Mesenchymal stem cell (in vitro differentiated cells and primary cell): ENCODE measurements at regions not wholly inside any gene's neighbourhood (a gene's known extent, or its start where the extent isn't known, plus 50 kb on each side); places are given as distances from the start of the nearest gene placed in this dataset.

ENCODE experiments used
- DNase-seq: peaks from one replicate; pipeline ENCODE4 v3.0.0-alpha.2; 2013
- H2AFZ ChIP-seq: one replicate; pipeline ENCODE4 v1.6.1; 2013; ENCODE audit warnings: low read depth, mild to moderate bottlenecking, control low read depth, inconsistent platforms, low read length, moderate library complexity
- H2AK5ac ChIP-seq: 2 replicates; pipeline ENCODE4 v1.6.1; 2013; ENCODE audit warnings: low read length, moderate library complexity, mild to moderate bottlenecking, inconsistent platforms; ENCODE audit not compliant: severe bottlenecking
- H2BK120ac ChIP-seq: one replicate; pipeline ENCODE4 v1.6.1; 2013; ENCODE audit warnings: low read depth, mild to moderate bottlenecking, inconsistent platforms, low read length, moderate library complexity
- H2BK12ac ChIP-seq, 2 experiments: one replicate each; pipeline ENCODE4 v1.6.1; 2013; ENCODE audit warnings: inconsistent platforms in 2 of 2, low read length in 2 of 2, mild to moderate bottlenecking in 2 of 2, moderate library complexity in 2 of 2, control low read depth in 1 of 2
- H2BK15ac ChIP-seq: one replicate; pipeline ENCODE4 v1.6.1; 2013; ENCODE audit warnings: mild to moderate bottlenecking, low read depth, inconsistent platforms; ENCODE audit not compliant: poor library complexity, severe bottlenecking
- H2BK5ac ChIP-seq: 2 replicates; pipeline ENCODE4 v1.6.1; 2013; ENCODE audit warnings: low read depth, mild to moderate bottlenecking, low read length, control low read depth, inconsistent platforms; ENCODE audit not compliant: poor library complexity, severe bottlenecking
- H3K14ac ChIP-seq, 2 experiments: one replicate each; pipeline ENCODE4 v1.6.1; 2013; ENCODE audit warnings: inconsistent platforms in 2 of 2, low read length in 2 of 2, control low read depth in 1 of 2, mild to moderate bottlenecking in 1 of 2, moderate library complexity in 1 of 2
- H3K18ac ChIP-seq, 2 experiments: one replicate each; pipeline ENCODE4 v1.6.1; 2013; ENCODE audit warnings: inconsistent platforms in 2 of 2, low read length in 2 of 2, control low read depth in 1 of 2, low read depth in 1 of 2, mild to moderate bottlenecking in 1 of 2
- H3K23ac ChIP-seq, 2 experiments: one replicate each; pipeline ENCODE4 v1.6.1; 2013; ENCODE audit warnings: inconsistent platforms in 2 of 2, low read length in 2 of 2, mild to moderate bottlenecking in 2 of 2, moderate library complexity in 2 of 2, control low read depth in 1 of 2
- H3K27ac ChIP-seq: 2 replicates; pipeline ENCODE4 v1.5.1; 2013; ENCODE audit warnings: mild to moderate bottlenecking, moderate library complexity, low read length, control low read depth, inconsistent platforms; ENCODE audit not compliant: poor library complexity, severe bottlenecking
- H3K27me3 ChIP-seq, 2 experiments: 2 replicates each; pipeline versions ENCODE4 v1.6.1 to v1.7.0; 2013; ENCODE audit warnings: low read length in 2 of 2, mild to moderate bottlenecking in 2 of 2, moderate library complexity in 2 of 2, control low read depth in 1 of 2, inconsistent platforms in 1 of 2; ENCODE audit not compliant: control insufficient read depth in 1 of 2, insufficient read depth in 1 of 2
- H3K36me3 ChIP-seq, 2 experiments: 2 replicates each; pipeline versions ENCODE4 v1.6.1 to v1.7.0; 2013; ENCODE audit warnings: low read length in 2 of 2, control low read depth in 1 of 2, inconsistent platforms in 1 of 2, low read depth in 1 of 2, mild to moderate bottlenecking in 1 of 2; ENCODE audit not compliant: insufficient read depth in 2 of 2, control insufficient read depth in 1 of 2
- H3K4ac ChIP-seq, 2 experiments: one replicate each; pipeline ENCODE4 v1.6.1; 2013; ENCODE audit warnings: inconsistent platforms in 2 of 2, low read length in 2 of 2, mild to moderate bottlenecking in 2 of 2, moderate library complexity in 2 of 2, control low read depth in 1 of 2, low read depth in 1 of 2
- H3K4me1 ChIP-seq: 2 replicates; pipeline ENCODE4 v1.6.1; 2013; ENCODE audit warnings: low read depth, low read length, control low read depth; ENCODE audit not compliant: control insufficient read depth, insufficient read depth
- H3K4me2 ChIP-seq: 2 replicates; pipeline ENCODE4 v1.6.1; 2013; ENCODE audit warnings: low read length, mild to moderate bottlenecking, inconsistent platforms; ENCODE audit not compliant: poor library complexity, severe bottlenecking
- H3K4me3 ChIP-seq, 2 experiments: 2 replicates each; pipeline versions ENCODE4 v1.5.1 to v1.7.0; 2013; ENCODE audit warnings: low read length in 2 of 2, mild to moderate bottlenecking in 2 of 2, control low read depth in 1 of 2, low read depth in 1 of 2; ENCODE audit not compliant: insufficient read depth in 1 of 2
- H3K79me1 ChIP-seq: replicated peaks from 2 replicates; pipeline ENCODE4 v1.6.1; 2013; ENCODE audit warnings: mild to moderate bottlenecking, control low read depth, low read length, inconsistent platforms; ENCODE audit not compliant: poor library complexity, severe bottlenecking
- H3K9ac ChIP-seq: 2 replicates; pipeline ENCODE4 v1.7.0; 2013; ENCODE audit warnings: mild to moderate bottlenecking, low read length, moderate library complexity
- H3K9me3 ChIP-seq: 2 replicates; pipeline ENCODE4 v1.7.0; 2013; ENCODE audit warnings: mild to moderate bottlenecking, low read length; ENCODE audit not compliant: control insufficient read depth
- H4K8ac ChIP-seq: one replicate; pipeline ENCODE4 v1.6.1; 2013; ENCODE audit warnings: inconsistent platforms, mild to moderate bottlenecking, low read length, moderate library complexity
- H4K91ac ChIP-seq: one replicate; pipeline ENCODE4 v1.6.1; 2013; ENCODE audit warnings: mild to moderate bottlenecking, low read length, inconsistent platforms
- WGBS: methylation state at CpG from one replicate; pipeline ENCODE4 v1.1.7; 2013; ENCODE audit warnings: mixed read lengths; 5-methylcytosine and 5-hydroxymethylcytosine counted together

DNA sequence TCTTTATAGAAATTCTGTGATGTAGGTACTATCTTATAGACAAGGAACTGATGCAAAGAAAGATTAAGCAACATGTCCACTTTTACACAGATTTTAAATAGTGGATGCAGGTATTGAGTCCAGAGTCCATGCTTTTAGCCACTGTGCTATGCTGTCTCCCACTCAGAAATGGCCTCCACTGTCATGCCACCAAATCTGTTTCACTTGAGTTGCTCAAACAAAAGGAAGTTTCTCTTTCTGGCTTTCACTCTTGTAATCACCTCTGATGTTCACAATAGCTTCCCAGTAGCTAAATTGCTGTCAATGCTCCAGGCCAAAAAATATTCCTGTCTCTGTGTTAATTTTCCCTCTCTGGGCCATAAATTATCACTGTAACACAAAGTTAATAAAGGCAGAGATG lies 77.0 kb upstream of the RASA1 start:
- no peak overlapping the region for H3K18ac ChIP-seq
- no peak overlapping the region for H4K8ac ChIP-seq
- no peaks in the 10 kb centered on the region for H3K9me3 ChIP-seq
- H3K79me1 ChIP-seq, result no peaks in the 10 kb centered on the region
- no peak overlapping the region for H3K9ac ChIP-seq
- no peak overlapping the region for H2BK120ac ChIP-seq
- H2BK15ac ChIP-seq, result no peak overlapping the region
- H3K4me3 ChIP-seq, result no peak overlapping the region
- no peak for DNase-seq
- H4K91ac ChIP-seq, result no peak overlapping the region
- no peak overlapping the region for H3K14ac ChIP-seq
- H3K4me1 ChIP-seq, result no peaks in the 10 kb centered on the region
- H2BK5ac ChIP-seq, result no peak overlapping the region
- no peak overlapping the region for H2AFZ ChIP-seq
- H3K4me2 ChIP-seq, result no peak overlapping the region
- no peak overlapping the region for H2AK5ac ChIP-seq
- H3K27me3 ChIP-seq, result no peaks in the 10 kb centered on the region
- H3K27ac ChIP-seq, result no peak overlapping the region
- no peak overlapping the region for H2BK12ac ChIP-seq
- H3K4ac ChIP-seq, result no peak overlapping the region
- no peak overlapping the region for H3K23ac ChIP-seq
- no peaks in the 10 kb centered on the region for H3K36me3 ChIP-seq

DNA sequence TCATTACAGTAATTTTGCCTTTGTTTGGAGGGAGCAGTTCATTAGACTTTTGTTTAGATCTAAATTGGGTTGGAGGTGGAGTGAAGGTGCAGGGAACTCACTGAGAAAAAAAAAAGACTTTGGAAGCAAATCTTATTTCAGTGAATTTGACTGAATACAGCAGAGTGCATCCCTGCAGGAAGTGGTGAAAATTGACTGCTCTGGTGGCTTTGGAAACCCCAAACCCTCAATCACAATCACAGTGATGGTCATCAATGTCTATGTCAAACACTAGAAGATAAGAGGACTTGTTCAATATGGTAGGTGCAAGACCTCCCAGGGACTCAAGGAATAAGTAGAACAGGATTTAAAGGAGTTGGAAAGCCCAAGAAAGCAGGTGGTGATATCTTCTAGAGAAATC lies 76.0 kb upstream of the RASA1 start:
- no peak for DNase-seq
- Histone ChIP-seq H2BK15ac (no peak overlapping the region), H3K9ac (no peak overlapping the region), H3K18ac (no peak overlapping the region), H3K4me3 (no peak overlapping the region), H4K91ac (no peak overlapping the region), H4K8ac (no peak overlapping the region), H3K9me3 (no peaks in the 10 kb centered on the region), H3K36me3 (no peaks in the 10 kb centered on the region), H3K23ac (no peak overlapping the region), H3K79me1 (no peaks in the 10 kb centered on the region), H3K4ac (no peak overlapping the region), H3K4me2 (no peak overlapping the region), H2AFZ (no peak overlapping the region), H3K4me1 (peaks cover 2% of the 10 kb centered on the region), H3K27me3 (no peaks in the 10 kb centered on the region), H3K27ac (no peak overlapping the region), H2AK5ac (no peak overlapping the region), H2BK5ac (no peak overlapping the region), H3K14ac (no peak overlapping the region), H2BK12ac (no peak overlapping the region), H2BK120ac (no peak overlapping the region)

DNA sequence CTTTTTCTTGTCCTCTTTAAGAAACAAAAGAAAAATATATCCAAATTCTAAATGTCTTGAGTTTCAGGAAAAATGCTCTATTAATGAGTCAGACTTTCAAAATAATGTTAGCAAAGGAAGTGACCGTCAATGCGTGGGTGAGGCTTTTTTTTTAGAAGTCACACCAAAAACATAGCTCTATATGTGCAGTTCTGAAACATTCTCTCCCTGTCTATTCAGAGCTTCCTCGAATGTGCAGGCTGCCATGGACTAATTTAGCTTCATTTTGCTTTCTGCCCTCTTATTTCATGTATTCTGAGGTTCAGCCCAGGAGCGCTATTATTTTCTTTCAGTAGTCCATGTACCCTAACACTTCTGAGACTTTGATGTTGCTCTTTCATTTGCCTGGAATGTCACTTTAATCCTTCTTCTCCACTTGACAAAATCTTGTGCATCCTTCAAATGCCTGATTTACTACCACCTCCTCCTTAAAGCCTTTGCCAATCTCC lies 72.5 kb upstream of the RASA1 start:
- no peak overlapping the region for H3K4ac ChIP-seq
- H3K9me3 ChIP-seq, result no peaks in the 10 kb centered on the region
- no peak overlapping the region for H4K91ac ChIP-seq
- DNase-seq, result peak; percentile 37
- WGBS, result 33% methylated on average over 4 of the region's 4 CpGs
- H3K23ac ChIP-seq, result no peak overlapping the region
- peak overlapping the region; percentile 58 for H3K9ac ChIP-seq
- no peak overlapping the region for H3K18ac ChIP-seq
- H3K27me3 ChIP-seq, result no peaks in the 10 kb centered on the region
- no peak overlapping the region for H2BK5ac ChIP-seq
- no peaks in the 10 kb centered on the region for H3K36me3 ChIP-seq
- no peak overlapping the region for H2AK5ac ChIP-seq
- peak overlapping the region; percentile 69 for H3K27ac ChIP-seq
- no peak overlapping the region for H2AFZ ChIP-seq
- H2BK15ac ChIP-seq, result no peak overlapping the region
- H3K4me3 ChIP-seq, result no peak overlapping the region
- no peak overlapping the region for H3K14ac ChIP-seq
- H2BK12ac ChIP-seq, result no peak overlapping the region
- no peak overlapping the region for H2BK120ac ChIP-seq
- no peak overlapping the region for H4K8ac ChIP-seq
- H3K4me1 ChIP-seq, result peaks cover 2% of the 10 kb centered on the region
- peak overlapping the region; percentile 22 for H3K4me2 ChIP-seq
- no peaks in the 10 kb centered on the region for H3K79me1 ChIP-seq

DNA sequence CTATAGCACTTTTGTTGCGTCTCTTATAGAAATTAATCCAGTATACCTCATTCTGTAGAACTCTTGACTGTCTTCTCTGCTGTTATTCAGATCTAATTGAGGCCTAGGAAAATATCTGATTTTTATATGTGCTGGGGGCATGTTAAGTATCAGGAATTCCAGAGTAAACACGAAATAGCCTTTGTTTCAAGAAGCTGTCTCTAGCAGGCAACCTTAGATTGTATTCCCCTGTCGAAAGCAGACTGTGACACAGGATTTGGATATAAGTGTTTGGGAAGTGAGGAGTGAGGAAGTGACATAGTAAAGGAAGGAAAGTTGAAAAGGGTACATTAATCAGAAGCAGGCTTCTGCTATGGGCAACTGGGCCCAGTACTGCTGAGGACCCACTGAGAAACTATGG lies 72.1 kb upstream of the RASA1 start:
- H2AK5ac ChIP-seq, result peak overlapping the region; percentile 96
- H3K23ac ChIP-seq, result no peak overlapping the region
- H3K27ac ChIP-seq, result peak overlapping the region; percentile 69
- peak overlapping the region in 1 of 2 experiments; percentile 99 for H3K18ac ChIP-seq
- H4K91ac ChIP-seq, result no peak overlapping the region
- peak overlapping the region; percentile 58 for H3K9ac ChIP-seq
- peak overlapping the region; percentile 87 to 91 for H3K4ac ChIP-seq
- WGBS, result 24% methylated on average over 3 of the region's 3 CpGs
- no peak overlapping the region for H3K4me3 ChIP-seq
- H2BK5ac ChIP-seq, result no peak overlapping the region
- H3K27me3 ChIP-seq, result no peaks in the 10 kb centered on the region
- H3K14ac ChIP-seq, result peak overlapping the region in 1 of 2 experiments; percentile 11
- H2BK15ac ChIP-seq, result no peak overlapping the region
- peak overlapping the region; percentile 98 for H4K8ac ChIP-seq
- peak overlapping the region; percentile 77 for H2AFZ ChIP-seq
- no peaks in the 10 kb centered on the region for H3K9me3 ChIP-seq
- no peaks in the 10 kb centered on the region for H3K36me3 ChIP-seq
- no peak overlapping the region for H3K4me2 ChIP-seq
- H2BK120ac ChIP-seq, result peak overlapping the region; percentile 42
- peaks cover 2% of the 10 kb centered on the region for H3K4me1 ChIP-seq
- H3K79me1 ChIP-seq, result no peaks in the 10 kb centered on the region
- peak overlapping the region in 1 of 2 experiments; percentile 99 for H2BK12ac ChIP-seq
- DNase-seq, result peak; percentile 24
